ENCODE measurements at regions not wholly inside any gene's neighbourhood (a gene's known extent, or its start where the extent isn't known, plus 50 kb on each side); places are given as distances from the start of the nearest gene placed in this dataset.
A peak's percentile ranks its signal among the peaks of the same experiment; 100 is the strongest.

- no peak for DNase-seq (ENCODE audit: low read depth)
These were observed 59.0 kb upstream of the ZNF726 start for GRCh38 chr19:23855676-23856075.

- DNase-seq (ENCODE audit: low read depth), result no peak
These were observed 62.7 kb upstream of the ZNF726 start for GRCh38 chr19:23851966-23852365.

GRCh38 chr19:23832717-23833327, 74.1 kb upstream of the ZNF681 start:
- DNase-seq (ENCODE audit: low read depth), result no peak

DNA sequence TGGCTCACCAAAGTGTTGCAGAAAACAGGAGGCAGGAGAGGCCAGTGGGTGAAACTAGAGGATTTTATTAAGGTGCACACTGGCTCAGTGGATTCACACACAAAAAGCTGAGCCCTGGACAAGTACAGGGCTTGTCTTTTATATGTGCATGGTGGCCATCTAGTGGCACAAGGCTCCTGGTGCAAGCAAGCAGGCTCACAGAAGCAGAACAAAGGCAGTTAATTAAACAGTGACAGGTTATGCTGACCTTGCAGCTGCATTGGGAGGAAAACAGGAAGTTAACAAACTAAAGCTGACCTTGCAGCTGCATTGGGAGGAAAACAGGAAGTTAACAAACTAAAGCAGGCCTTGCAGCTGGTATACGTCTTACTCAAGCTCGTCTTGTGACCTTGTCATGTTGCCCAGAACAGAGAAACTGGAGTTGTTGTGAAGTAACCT, 65.3 kb upstream of the ZNF681 start:
- DNase-seq (ENCODE audit: low read depth), result peak; percentile 9

DNA sequence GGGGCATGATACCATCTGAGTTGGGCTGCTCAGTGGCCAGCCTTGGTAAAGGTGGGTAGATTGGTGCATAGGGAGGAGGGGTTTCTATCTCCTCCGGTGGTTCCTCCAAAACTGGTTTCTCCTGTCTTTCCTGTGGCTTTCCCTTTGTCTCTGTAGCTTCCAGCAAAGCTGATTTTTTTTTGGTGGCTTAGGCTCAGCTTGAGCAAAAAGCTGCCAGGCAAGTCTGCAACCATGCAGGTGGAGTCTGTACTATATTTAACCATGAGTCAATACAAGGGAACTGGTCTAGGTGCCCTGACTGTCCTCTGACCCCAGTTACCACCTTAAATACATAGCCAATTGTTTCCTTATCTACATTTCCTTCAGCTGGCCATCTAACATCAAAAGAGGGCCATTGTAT, 64.0 kb upstream of the ZNF681 start:
- DNase-seq (ENCODE audit: low read depth), result no peak

- peak; percentile 32 for DNase-seq (ENCODE audit: low read depth)
These were observed 58.8 kb upstream of the ZNF681 start for GRCh38 chr19:23817519-23817918.

DNA sequence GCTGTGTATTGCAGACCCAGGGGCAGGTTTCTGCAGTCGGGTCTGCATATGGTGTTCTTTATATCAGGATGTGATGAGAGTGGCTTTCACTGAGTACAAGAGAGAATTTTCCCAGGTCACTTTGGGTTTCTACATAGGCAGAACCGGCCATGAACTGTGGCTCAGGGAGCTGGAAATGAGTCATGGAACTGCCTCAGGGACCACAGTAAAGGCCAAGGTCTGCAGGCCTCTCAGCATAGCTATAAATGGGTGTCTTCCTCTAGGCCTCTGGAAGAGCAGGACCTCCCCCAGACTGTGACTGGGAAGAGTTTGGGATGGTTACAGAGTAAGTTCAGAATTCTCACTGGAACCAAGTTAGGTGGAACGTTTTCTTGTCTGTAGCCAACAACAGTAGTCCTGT, 51.8 kb upstream of the ZNF681 start:
- peak; percentile 16 for DNase-seq (ENCODE audit: low read depth)

All from Daoy (cell line).